22Rv1 (cell line): ENCODE measurements at regions not wholly inside any gene's neighbourhood (a gene's known extent, or its start where the extent isn't known, plus 50 kb on each side); places are given as distances from the start of the nearest gene placed in this dataset.

Source experiments
- H3K27ac ChIP-seq: fragments of 450-650 bp; 2 replicates; pipeline ENCODE4 v1.5.1; 2017
- ZFX ChIP-seq: fragments of 450-650 bp; IDR thresholded peaks from 2 replicates; pipeline ENCODE4 v1.6.1; 2017; ENCODE audit warnings: antibody characterized with exemption, borderline replicate concordance
- TF ChIP-seq, protein P1 (sequence below): fragments of 450-650 bp; IDR thresholded peaks from 2 replicates; pipeline ENCODE4 v1.5.1; 2017; ENCODE audit warnings: mild to moderate bottlenecking

DNA sequence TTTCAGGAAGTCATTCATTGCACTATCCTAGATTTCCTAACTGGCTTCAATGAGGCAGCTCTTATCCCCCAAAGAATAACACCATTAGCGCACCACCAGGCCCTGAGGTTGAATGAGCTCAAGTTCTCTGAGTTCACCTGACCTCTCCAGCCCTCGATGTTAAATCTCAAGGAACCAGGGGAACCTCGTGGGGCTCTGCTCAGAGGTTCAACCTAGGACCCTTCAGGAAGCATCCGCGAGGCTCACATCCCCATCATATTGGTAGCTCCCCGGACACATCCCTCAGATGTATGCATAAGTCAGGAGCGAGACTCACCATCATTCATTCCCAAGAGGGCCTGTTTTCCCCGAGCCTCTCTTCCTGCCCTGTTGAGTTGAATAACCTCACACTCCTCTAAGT, 145.6 kb upstream of the KLHL29 start:
- no peak overlapping the region for H3K27ac ChIP-seq
- no peak for TF ChIP-seq ZFX
- TF ChIP-seq, protein P1, sequence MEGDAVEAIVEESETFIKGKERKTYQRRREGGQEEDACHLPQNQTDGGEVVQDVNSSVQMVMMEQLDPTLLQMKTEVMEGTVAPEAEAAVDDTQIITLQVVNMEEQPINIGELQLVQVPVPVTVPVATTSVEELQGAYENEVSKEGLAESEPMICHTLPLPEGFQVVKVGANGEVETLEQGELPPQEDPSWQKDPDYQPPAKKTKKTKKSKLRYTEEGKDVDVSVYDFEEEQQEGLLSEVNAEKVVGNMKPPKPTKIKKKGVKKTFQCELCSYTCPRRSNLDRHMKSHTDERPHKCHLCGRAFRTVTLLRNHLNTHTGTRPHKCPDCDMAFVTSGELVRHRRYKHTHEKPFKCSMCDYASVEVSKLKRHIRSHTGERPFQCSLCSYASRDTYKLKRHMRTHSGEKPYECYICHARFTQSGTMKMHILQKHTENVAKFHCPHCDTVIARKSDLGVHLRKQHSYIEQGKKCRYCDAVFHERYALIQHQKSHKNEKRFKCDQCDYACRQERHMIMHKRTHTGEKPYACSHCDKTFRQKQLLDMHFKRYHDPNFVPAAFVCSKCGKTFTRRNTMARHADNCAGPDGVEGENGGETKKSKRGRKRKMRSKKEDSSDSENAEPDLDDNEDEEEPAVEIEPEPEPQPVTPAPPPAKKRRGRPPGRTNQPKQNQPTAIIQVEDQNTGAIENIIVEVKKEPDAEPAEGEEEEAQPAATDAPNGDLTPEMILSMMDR = no peak

DNA sequence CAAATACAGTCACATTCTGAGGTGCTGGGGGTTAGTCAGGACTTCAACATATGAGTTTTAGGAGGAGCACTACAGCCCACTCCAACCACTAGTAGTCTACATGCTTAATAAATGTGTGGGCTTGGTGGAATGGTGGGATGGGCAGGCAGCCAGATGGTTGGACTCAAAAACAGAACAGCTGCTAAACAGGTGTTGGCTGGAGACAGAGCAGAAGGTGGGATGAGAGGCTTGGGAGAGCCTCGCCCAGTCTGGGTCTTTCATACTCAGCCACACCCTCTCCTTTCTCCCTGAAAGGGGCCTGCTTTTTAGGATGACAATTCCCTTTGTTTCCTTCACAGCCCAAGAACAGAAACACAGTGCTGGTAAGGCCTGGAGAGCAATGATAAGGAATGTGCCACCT, 143.9 kb upstream of the KLHL29 start:
- no peak overlapping the region for H3K27ac ChIP-seq
- no peak for TF ChIP-seq ZFX
- TF ChIP-seq, protein P1 = no peak

DNA sequence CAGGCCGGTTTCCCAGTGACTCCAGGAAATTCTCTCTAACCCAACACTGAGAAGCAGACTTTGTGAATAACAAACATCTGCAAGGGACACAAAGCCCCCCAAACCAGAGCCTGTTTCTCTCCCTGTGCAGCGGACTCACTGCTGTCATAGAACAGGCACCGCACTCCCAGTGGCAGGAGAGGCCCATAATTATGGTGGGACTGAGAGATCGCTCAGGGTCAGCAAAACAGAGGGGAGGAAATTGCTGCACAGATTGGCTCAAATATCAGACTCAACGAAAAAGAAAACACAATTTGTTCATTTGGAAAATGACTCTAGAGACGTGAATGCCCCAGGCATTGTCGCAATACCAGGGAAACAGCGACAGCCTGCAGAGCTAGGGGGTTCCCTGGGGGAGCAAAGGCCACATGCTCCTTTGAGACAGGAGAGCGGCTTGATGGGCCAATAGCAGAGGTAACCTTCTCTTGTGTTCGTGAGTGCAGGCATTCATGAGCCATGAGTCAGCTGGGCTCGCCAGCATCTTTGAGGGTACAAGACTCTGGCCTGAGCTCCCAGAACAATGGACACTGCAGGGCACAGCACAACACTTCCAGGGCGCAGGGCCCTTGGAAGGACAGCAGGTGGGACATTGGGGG, 143.3 kb upstream of the KLHL29 start:
- H3K27ac ChIP-seq = no peak overlapping the region
- TF ChIP-seq, protein P1 = no peak
- TF ChIP-seq ZFX = no peak

DNA sequence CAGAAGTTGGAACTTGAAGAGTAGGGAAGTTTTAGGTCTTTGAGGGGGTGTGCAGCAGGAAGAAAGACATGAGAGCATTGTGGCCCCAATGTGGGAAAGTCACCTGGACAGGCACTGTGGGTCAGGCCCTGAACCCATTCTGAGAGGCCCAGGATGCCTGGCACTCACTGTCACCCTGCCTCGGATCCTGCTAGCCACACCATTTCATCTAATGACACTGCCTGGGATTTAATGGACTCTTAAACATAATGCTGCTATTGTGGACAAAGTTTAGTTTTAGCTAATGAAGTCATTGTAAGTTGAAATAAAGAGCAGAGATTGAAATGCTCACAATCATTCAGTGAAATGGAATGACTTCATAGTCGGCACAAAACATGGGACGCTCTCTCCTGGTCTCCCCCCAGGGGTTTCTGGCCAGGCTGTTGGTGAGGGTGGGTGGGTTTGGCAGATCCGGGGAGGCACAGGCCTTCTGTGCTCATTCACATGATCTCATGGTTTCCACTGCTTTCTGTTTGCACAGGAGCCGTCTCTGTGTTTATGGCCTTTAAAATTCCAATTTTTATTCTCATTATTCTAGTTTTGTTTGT, 141.8 kb upstream of the KLHL29 start:
- no peak overlapping the region for H3K27ac ChIP-seq
- no peak for TF ChIP-seq ZFX
- TF ChIP-seq, protein P1 = no peak

DNA sequence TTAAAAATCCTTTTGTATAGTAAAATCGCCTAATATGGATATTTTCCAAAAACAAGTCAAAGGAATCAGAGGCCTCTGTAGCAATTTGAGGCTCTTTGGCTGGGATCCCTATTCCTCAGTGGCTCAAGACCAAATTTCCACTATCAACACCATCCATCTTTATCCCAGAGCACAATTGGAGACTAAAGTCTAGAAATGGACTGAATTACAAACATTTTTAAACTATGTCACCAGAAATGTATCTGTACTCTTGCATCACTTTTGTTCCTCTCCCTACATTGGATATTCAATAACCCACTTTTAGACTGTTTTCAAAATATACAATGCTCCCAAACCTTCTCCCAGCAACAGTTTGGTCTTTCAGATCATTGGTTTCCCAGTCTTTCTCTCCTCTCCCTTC, 140.4 kb upstream of the KLHL29 start:
- no peak for TF ChIP-seq ZFX
- TF ChIP-seq, protein P1 = no peak
- no peak overlapping the region for H3K27ac ChIP-seq

DNA sequence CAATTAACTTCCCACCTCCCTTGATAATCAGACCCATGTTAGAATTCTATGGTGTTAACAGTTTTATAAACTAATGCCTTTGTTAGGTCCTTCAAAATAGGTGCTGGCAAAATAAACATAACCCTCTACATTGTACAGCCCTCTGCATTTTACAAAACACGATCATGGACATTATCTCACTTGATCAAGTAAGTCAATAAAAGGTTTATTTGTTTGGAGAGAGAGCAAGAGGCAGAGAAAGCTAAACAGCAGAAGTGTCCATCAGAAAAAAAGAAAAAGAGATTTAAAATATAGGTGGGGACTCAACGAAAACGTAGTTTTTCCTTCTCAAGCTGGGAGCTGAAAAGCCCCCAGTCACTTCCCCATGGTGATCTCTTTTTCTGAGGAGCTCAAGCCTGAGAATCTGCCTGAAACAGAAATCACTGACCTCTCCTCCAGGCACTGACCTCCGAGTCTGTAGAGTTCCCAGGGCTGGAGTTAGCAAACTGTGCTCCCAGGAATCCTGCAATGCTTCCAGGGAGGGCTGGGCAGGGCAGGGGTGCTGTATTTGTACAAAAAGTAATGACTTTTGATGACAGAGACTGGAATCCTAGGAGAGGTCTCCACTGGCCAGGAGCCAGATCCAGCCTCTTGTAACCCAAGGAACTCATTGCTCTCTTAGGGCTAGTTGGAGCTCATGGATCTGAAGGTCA, 137.8 kb upstream of the KLHL29 start:
- TF ChIP-seq, protein P1 = no peak
- TF ChIP-seq ZFX = no peak
- no peak overlapping the region for H3K27ac ChIP-seq

DNA sequence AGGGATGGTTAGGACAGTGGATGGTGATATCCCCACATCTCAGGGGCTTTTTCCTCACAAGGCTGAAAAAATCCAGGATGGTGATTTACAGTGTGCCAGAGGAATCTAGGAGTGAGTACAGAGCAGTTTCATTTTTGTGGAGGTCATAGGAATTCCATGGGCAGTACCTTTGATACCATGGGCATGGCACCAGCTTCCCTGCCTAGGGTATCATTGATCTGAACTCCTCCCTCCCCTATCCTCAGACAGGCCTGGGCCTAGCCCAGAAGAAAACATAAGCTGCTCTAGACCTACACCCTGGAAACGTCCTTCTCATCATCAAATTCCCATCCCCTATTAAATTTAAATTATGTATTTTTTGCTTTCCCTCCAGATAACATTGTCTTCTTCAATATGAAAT, 136.3 kb upstream of the KLHL29 start:
- no peak overlapping the region for H3K27ac ChIP-seq
- TF ChIP-seq, protein P1 = no peak
- TF ChIP-seq ZFX = no peak
